8988T (cell line): ENCODE measurements at regions not wholly inside any gene's neighbourhood (a gene's known extent, or its start where the extent isn't known, plus 50 kb on each side); places are given as distances from the start of the nearest gene placed in this dataset.

Experiments
- DNase-seq: peaks from one replicate; pipeline ENCODE4 v3.0.0; 2011

- no peak for DNase-seq
Observed at GRCh38 chr11:71356280-71356876, 91.8 kb downstream of the DHCR7 start.

- DNase-seq = no peak
Observed at GRCh38 chr11:71355281-71355680, 92.9 kb downstream of the DHCR7 start.

DNA sequence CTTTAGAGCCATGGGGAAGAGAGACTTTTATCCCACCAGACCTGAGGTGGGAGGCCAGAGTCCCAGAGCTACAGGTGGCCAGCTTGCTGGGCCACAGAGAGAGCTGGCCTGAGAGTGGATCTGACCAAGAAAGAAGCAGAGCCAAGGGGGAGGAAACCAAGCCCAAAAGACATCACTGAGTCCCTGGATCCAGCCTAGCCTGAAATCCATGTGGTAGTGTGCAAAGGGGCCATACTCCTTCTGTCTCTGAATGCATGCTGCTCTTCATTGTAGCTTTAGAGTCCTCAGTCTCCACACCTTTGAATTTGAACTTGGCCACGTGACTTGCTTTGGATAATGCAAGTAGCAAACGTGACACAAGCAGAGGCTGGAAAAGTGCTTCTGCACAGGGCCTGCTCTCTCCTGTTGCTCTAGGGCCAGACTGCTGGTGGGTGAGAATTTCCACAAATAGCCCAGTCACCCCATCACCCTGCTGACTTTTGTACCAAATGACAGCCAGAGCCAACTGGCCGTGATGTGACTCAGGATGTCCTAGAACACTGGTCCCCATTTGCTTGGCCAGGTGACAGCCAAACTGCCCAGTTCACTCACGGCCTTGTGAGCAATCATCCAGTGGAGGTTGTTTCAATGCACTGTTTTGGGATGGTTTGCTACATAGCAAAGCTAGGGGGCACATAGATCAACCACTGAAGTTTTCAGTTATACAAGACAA lies 93.6 kb downstream of the DHCR7 start:
- DNase-seq = no peak

DNA sequence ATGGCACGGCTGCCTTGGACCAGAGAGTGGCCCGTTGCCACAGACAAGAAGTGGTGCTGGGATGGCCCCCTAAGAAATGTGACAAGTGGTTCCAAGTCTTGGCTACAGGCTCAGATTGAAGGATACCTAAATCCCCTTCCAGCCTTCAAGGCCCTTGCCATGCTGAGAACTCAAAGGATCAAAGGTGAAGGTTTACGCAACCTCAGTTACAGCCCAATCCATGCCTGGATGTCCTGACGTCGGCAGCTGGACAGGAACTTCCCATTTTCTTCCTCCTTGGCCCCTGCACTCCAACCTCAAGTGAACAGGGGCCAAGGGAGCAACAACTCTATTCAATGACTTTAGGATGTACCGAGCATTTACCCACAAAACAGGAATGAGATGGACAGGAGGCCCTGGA lies 95.4 kb downstream of the DHCR7 start:
- DNase-seq = no peak

GRCh38 chr11:71352226-71352625 lies 96.0 kb downstream of the DHCR7 start:
- no peak for DNase-seq

- DNase-seq = no peak
Observed at GRCh38 chr11:71349627-71350026, 97.2 kb upstream of the SHANK2 start.

DNA sequence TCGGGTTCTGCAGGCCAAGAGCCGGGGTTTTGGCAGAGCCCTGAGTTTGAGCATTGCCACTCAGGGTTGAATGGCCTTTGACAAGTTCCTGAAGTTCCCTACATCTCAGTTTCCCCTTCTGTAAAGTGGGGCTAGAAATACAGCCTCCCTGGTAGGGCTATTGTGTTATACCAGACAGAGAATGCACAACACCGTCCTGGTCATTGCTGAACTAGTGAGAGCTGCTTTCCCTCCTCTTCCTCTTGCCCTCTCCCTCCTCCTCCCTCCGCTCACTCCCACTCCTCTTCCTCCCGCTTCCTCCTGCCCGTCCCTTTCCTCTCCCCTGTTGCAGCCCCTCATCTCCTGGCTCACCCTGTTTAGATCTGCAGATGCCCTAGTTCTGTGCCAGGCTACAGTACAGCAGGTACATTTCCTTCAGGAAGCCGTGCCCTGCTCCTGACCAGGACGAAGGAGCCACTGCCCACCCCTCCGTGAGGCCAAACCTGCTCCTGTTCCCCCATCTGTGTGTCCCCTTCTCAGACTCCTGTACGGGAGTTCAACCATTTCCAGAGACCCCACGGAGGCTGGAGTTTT lies 91.5 kb upstream of the SHANK2 start:
- no peak for DNase-seq

GRCh38 chr11:71342951-71343827 lies 90.8 kb upstream of the SHANK2 start:
- DNase-seq = peak; percentile 89

DNA sequence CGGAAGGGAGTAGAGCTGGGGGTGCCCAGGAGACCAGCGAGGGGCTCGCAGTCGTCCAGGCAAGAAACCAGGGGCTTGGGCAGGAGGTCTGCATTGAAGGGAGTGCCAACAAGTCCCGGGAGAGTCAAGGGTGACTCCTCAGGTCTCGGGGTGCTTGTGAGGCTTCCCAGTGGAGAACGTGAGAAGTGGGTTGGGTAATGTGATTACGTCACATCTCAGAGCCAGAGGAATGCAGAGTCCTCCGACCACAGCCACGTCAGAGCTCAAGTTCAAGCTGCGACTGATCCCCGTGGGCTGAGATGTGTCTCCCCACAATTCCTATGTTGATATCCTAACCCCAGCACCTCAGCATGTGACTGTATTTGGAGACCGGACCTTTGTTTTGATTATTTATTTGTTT lies 89.7 kb upstream of the SHANK2 start:
- no peak for DNase-seq

- no peak for DNase-seq
Observed at GRCh38 chr11:71341596-71341995, 89.2 kb upstream of the SHANK2 start.

DNA sequence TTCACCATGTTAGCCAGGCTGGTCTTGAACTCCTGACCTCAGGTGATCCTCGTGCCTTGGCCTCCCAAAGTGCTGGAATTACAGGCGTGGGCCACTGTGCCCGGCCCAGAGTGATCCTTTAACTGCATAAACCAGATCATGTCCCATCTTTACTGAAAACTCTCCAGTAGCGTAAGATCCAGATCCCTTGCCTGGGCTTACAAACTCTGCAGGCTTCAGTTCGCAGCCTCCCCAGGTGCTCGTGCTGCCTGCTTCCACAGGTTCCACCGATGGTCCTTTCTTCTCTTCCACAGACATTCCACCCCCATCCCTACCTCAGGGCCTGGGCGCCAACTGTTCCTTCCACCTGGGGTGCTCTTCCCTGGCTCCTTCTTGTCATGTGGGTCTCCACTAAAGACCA lies 88.8 kb upstream of the SHANK2 start:
- no peak for DNase-seq

- DNase-seq = no peak
Observed at GRCh38 chr11:71340086-71340606, 87.8 kb upstream of the SHANK2 start.

DNA sequence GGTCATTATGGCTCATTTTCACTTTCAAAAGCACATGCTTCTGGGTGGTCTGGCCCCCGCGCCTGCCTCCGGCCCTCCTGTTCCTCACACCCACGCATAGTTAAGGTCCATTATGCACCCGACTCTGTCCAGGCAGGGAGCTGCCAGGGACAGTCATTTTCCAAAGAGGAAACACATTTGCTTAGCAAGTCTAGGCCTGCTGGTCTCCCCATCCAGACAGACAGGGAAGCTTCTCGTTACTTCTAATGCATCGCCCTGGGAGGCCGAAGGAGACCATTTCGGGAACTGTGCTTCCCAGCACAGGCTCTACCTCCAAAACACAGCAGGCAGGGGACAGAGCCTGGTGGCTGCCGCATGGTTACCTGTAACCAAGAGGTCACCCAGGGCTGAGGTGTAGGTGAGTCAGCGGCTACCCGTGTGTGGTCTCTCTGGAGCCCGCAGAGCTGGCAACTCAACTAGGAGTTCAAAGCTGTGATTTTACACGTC lies 87.1 kb upstream of the SHANK2 start:
- DNase-seq = no peak

DNA sequence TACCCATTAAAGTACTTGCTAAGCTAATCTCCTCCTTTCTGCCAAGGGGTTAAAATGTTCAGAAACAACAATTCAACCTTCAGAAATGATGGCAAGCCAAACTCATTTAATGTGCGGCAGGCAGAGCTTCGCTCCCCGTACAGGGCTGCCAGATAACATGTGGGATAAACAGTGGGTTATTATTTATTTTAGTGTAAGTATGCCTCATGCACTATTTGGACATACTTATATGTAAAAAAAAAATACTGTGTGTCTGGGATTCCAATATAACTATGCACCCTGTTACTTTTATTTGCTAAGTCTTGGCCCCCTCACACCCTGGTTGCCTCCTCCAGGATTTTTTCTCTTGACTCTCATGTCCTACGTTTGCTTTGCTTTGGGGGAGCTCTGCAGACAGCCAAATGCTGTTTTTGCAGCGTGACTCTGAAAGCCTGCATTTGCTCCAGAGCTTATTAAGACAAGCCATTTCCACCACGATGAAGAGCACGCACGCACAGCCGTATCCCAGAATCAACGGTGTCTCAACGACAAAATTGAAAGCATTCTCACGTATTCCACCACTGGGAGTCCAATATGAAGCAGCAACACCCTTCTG lies 86.5 kb upstream of the SHANK2 start:
- DNase-seq = no peak

DNA sequence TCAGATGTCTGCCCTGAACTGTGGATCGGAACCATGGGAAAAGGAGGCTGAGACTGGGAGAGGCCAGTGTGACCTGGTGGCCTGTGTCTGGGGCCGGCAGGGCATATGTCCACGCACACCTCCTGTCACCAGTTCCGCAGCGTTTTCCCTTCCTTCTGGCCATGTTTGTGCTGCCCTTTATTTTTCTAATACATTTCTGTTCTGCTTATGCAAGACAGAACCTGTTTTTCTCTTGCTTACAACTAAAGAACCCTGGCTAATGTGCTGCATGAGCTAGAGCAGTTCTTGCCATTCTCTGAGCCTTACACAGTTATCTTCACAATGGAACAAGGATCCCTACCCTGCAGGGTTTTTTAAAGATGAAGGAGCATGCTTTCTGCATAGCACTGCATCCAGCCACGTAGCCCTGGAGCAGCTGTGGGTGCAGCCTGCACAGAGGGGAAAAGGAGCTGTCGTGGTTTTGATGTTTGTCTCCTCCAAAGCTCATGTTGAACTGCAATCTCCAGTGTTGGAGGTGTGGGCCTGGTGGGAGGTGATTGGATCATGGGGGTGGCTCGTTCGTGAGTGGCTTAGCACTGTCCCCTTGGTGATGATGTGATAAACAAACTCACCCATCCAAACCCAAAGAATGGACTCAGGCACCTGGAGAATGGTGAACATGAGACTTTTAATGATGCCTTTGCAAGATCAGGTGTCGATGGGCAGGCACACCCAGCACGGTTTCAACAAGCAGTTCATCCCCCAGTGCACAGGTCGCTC lies 84.8 kb upstream of the SHANK2 start:
- DNase-seq = no peak

- DNase-seq = no peak
Observed at GRCh38 chr11:71336176-71336995, 84.0 kb upstream of the SHANK2 start.

GRCh38 chr11:71335371-71335770 lies 83.0 kb upstream of the SHANK2 start:
- DNase-seq = no peak

DNA sequence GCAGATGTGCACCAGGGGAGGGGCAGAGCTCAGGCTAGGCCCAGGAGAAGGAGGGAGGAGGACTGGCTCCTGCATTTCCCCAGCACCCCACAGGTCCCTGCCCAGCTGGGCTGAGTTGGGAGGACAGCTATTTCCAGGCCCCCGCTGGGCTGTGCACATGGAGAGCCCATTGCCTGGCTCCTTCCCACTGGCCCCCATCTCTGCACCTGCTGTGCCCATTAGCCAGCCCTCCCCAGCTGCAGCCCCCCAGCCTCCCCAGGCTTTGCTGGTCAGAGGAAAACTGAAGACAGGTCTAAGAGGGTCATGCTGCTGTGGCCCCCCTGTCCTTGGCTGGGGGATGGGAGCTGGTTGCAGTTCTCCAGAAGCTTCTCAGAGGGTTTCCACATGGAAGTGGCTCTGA lies 81.8 kb upstream of the SHANK2 start:
- no peak for DNase-seq

GRCh38 chr11:71333473-71333872 lies 81.1 kb upstream of the SHANK2 start:
- DNase-seq = no peak

DNA sequence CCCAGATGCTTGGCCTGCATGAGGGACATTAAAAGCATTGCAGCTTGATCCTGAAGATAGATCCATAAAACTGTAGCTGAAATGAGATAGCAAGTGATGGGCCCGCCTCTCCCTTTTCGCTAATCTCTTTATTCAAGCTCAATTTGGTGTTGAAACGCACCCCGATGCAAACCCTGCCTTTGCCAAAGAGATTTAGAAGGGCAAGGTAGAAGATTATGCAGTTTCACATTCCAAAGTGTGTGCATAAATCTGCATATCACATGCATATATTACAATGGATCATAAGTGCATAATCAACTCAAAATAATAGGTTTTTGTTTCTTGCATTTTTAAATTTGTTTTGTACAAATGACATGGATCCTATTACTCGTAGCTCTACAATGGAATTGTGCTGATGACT lies 80.1 kb upstream of the SHANK2 start:
- no peak for DNase-seq

DNA sequence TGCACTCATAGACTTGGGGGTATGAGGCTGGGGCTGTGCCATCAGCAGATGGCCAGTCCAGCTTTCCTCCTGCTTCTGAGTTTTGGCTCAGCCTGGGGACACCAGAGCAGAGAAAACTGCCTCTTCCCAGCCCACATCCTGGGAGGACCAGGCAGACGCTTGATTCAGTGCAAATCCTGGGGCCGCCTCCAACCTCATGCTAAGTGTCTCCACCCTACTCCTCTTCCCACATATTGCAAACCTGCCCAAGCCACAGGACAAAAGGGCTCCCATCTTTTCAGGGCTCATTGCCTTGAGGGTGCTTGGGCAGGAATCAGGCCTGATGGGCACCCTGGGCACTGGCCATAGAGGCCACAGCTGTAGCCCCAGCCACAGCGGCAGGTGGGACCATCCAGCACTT lies 79.7 kb upstream of the SHANK2 start:
- no peak for DNase-seq
